B cell (primary cell): ENCODE measurements at regions not wholly inside any gene's neighbourhood (a gene's known extent, or its start where the extent isn't known, plus 50 kb on each side); places are given as distances from the start of the nearest gene placed in this dataset.

Source experiments
- ATAC-seq: fragments of 200-7000 bp; cut with Tn5 transposase; one replicate; pipeline ENCODE4 v1.10.0; 2021; ENCODE audit warnings: low read depth, mild to moderate bottlenecking, moderate number of reproducible peaks, moderate library complexity
- CTCF ChIA-PET: fragments of 350-600 bp; sonication (Branson Sonifier 250); formaldehyde crosslinking; loops from one replicate; lab custom pipeline; 2021; ENCODE audit warnings: antibody characterized with exemption, inconsistent platforms; lab: Charles Lee
- POLR2A ChIA-PET: fragments of 350-600 bp; sonication (Branson Sonifier 250); formaldehyde crosslinking; loops from one replicate; lab custom pipeline; 2021; ENCODE audit warnings: antibody characterized with exemption; lab: Charles Lee
- DNase-seq: peaks from one replicate; pipeline ENCODE4 v3.0.0; 2013
- H2AFZ ChIP-seq: 2 replicates; pipeline ENCODE4 v1.6.1; 2012; ENCODE audit warnings: mild to moderate bottlenecking, low read depth, low read length; ENCODE audit not compliant: insufficient read depth, poor library complexity, severe bottlenecking
- H3K27ac ChIP-seq, 2 donors: 1 replicate in 1 of 2; 2 replicates in 1 of 2; pipeline ENCODE4 v1.5.1; 2012 to 2013; ENCODE audit warnings: low read length in 2 of 2, mild to moderate bottlenecking in 2 of 2, moderate library complexity in 1 of 2
- H3K27me3 ChIP-seq, 4 experiments: fragments of 200-600 bp in 1 of 4; sonication (generic) in 1 of 4; replicated peaks in 1 of 4; 1 replicate in 2 of 4; 2 replicates in 2 of 4; pipeline versions ENCODE4 v1.6.1 to v1.7.0; 2013 to 2016; ENCODE audit warnings: low read length in 3 of 4, mild to moderate bottlenecking in 2 of 4, mixed read lengths in 1 of 4, moderate library complexity in 1 of 4; ENCODE audit not compliant: insufficient read depth in 4 of 4, control insufficient read depth in 3 of 4; ENCODE audit errors: control extremely low read depth in 1 of 4
- H3K36me3 ChIP-seq, 2 experiments: replicated peaks in 1 of 2; 1 replicate in 1 of 2; 2 replicates in 1 of 2; pipeline versions ENCODE4 v1.6.1 to v1.7.1; 2013; ENCODE audit warnings: low read length in 1 of 2; ENCODE audit not compliant: insufficient read depth in 2 of 2, control insufficient read depth in 1 of 2; ENCODE audit errors: control extremely low read depth in 1 of 2, extremely low read depth in 1 of 2
- H3K4me1 ChIP-seq, 2 donors: fragments of 200-600 bp in 1 of 2; sonication (generic) in 1 of 2; 1 replicate in 1 of 2; 2 replicates in 1 of 2; pipeline versions ENCODE4 v1.5.1 to v1.6.1; 2013 to 2017; ENCODE audit warnings: low read length in 2 of 2; ENCODE audit not compliant: control insufficient read depth in 2 of 2, insufficient read depth in 2 of 2
- H3K4me2 ChIP-seq: replicated peaks from 2 replicates; pipeline ENCODE3; 2012; ENCODE audit warnings: mild to moderate bottlenecking, low read depth, low read length; ENCODE audit not compliant: poor library complexity, severe bottlenecking
- H3K4me3 ChIP-seq, 5 experiments: fragments of 200-600 bp in 1 of 5; sonication (generic) in 1 of 5; 1 replicate in 3 of 5; 2 replicates in 2 of 5; pipeline versions ENCODE4 v1.5.1 to v1.7.0; 2011 to 2016; ENCODE audit warnings: low read length in 4 of 5, mild to moderate bottlenecking in 4 of 5, low read depth in 2 of 5, control low read depth in 1 of 5, moderate library complexity in 1 of 5; ENCODE audit not compliant: insufficient read depth in 1 of 5; ENCODE audit errors: control extremely low read depth in 1 of 5, extremely low read depth in 1 of 5
- H3K79me2 ChIP-seq: fragments of 200-600 bp; sonication (generic); one replicate; pipeline ENCODE4 v1.6.0; 2016; ENCODE audit warnings: low read length; ENCODE audit not compliant: control insufficient read depth, insufficient read depth
- H3K9ac ChIP-seq: fragments of 200-600 bp; sonication (generic); 2 replicates; pipeline ENCODE4 v1.6.1; 2017; ENCODE audit warnings: mild to moderate bottlenecking, low read length, moderate library complexity
- H3K9me3 ChIP-seq, 3 donors: one replicate each; pipeline versions ENCODE4 v1.6.1 to v1.7.1; 2013; ENCODE audit warnings: low read length in 2 of 3; ENCODE audit not compliant: control insufficient read depth in 2 of 3, insufficient read depth in 1 of 3; ENCODE audit errors: control extremely low read depth in 1 of 3
- H4K20me1 ChIP-seq: 2 replicates; pipeline ENCODE4 v1.6.0; 2012; ENCODE audit warnings: mild to moderate bottlenecking, low read length; ENCODE audit not compliant: insufficient read depth, control insufficient read depth, poor library complexity, severe bottlenecking
- H3K27ac Mint-ChIP-seq: one replicate; pipeline ENCODE4 v1.8.0; 2021; ENCODE audit warnings: mixed read lengths
- H3K27me3 Mint-ChIP-seq: one replicate; pipeline ENCODE4 v1.8.0; 2021; ENCODE audit warnings: mixed read lengths
- H3K4me1 Mint-ChIP-seq: one replicate; pipeline ENCODE4 v1.8.0; 2021; ENCODE audit warnings: mixed read lengths
- H3K4me3 Mint-ChIP-seq: one replicate; pipeline ENCODE4 v1.8.0; 2021; ENCODE audit warnings: mixed read lengths
- H3K9me3 Mint-ChIP-seq: one replicate; pipeline ENCODE4 v1.8.0; 2022; ENCODE audit warnings: mixed read lengths; ENCODE audit not compliant: insufficient read depth
- EZH2 ChIP-seq: IDR thresholded peaks from 2 replicates; pipeline ENCODE4 v1.6.1; 2012; ENCODE audit warnings: borderline replicate concordance, low read depth, mild to moderate bottlenecking, moderate library complexity, low read length; ENCODE audit not compliant: insufficient read depth, poor library complexity, severe bottlenecking
- WGBS: methylation state at CpG from one replicate; pipeline ENCODE4 v1.1.5; 2013; ENCODE audit warnings: missing lambda C conversion rate; ENCODE audit not compliant: insufficient coverage; 5-methylcytosine and 5-hydroxymethylcytosine counted together
- intact Hi-C: fragments of 100-400 bp; cut with micrococcal nuclease; formaldehyde crosslinking; loops from one replicate; pipeline ENCODE4 v1.10.0; 2022
- TF ChIP-seq, protein P1 (sequence below): fragments of 200-600 bp; IDR thresholded peaks from one replicate; pipeline ENCODE4 v1.8.0; 2022; ENCODE audit warnings: antibody characterized with exemption, mild to moderate bottlenecking

DNA sequence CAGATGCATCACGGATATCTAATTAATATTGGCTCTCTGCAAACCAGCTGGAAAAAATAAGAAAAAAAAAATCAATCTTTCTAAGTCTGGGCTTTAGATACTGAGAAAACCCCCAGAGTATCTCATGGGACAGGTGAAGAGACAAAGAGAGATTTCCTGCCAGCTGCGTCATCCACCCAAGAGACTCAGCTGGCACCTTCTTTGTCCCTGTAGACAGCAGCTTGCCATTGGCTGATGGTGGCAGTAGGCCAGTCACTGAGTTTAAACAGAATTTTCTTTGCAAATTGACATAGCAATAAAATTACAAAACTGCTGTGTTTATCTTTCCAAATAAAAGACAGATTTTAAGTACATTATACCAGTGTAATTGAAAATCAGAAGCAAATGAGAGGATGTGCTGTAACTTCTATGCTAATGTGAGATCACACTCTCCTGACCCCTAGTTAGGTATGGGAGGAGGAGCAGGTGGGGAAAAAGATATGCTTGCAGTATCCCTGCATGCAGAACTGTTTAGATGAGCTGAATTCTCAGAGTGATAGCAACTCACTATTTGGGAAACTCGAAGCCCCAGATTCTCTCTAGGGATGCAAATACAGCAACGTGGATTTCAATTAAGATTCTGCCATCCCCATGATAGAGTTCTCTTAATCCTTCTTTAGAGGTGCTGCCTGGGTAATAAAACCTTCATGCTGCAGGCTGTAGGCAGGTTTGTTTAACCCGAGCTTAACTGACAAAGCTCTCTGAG is 72.2 kb downstream of the NMUR2 start:
- Mint-ChIP-seq H3K27me3 (no peaks in the 10 kb centered on the region), H3K27ac (no peak overlapping the region), H3K4me3 (no peak overlapping the region), H3K9me3 (no peaks in the 10 kb centered on the region), H3K4me1 (no peaks in the 10 kb centered on the region)
- H3K79me2 ChIP-seq = no peaks in the 10 kb centered on the region
- no peak overlapping the region for H3K4me2 ChIP-seq
- H3K9me3 ChIP-seq = no peaks in the 10 kb centered on the region
- H3K27me3 ChIP-seq = no peaks in the 10 kb centered on the region
- H3K4me1 ChIP-seq = no peaks in the 10 kb centered on the region
- DNase-seq (no peak), ATAC-seq (no peak)
- no peaks in the 10 kb centered on the region for H4K20me1 ChIP-seq
- intact Hi-C loops = no loop called here
- CTCF ChIA-PET = no interaction called here
- no peak overlapping the region for H3K4me3 ChIP-seq
- 54% methylated on average over 4 of the region's 5 CpGs for WGBS
- TF ChIP-seq EZH2 = no peak
- TF ChIP-seq, protein P1, sequence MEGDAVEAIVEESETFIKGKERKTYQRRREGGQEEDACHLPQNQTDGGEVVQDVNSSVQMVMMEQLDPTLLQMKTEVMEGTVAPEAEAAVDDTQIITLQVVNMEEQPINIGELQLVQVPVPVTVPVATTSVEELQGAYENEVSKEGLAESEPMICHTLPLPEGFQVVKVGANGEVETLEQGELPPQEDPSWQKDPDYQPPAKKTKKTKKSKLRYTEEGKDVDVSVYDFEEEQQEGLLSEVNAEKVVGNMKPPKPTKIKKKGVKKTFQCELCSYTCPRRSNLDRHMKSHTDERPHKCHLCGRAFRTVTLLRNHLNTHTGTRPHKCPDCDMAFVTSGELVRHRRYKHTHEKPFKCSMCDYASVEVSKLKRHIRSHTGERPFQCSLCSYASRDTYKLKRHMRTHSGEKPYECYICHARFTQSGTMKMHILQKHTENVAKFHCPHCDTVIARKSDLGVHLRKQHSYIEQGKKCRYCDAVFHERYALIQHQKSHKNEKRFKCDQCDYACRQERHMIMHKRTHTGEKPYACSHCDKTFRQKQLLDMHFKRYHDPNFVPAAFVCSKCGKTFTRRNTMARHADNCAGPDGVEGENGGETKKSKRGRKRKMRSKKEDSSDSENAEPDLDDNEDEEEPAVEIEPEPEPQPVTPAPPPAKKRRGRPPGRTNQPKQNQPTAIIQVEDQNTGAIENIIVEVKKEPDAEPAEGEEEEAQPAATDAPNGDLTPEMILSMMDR = no peak
- no peaks in the 10 kb centered on the region for H3K36me3 ChIP-seq
- no peak overlapping the region for H2AFZ ChIP-seq
- no peak overlapping the region for H3K9ac ChIP-seq
- POLR2A ChIA-PET = no interaction called here
- H3K27ac ChIP-seq = no peak overlapping the region

DNA sequence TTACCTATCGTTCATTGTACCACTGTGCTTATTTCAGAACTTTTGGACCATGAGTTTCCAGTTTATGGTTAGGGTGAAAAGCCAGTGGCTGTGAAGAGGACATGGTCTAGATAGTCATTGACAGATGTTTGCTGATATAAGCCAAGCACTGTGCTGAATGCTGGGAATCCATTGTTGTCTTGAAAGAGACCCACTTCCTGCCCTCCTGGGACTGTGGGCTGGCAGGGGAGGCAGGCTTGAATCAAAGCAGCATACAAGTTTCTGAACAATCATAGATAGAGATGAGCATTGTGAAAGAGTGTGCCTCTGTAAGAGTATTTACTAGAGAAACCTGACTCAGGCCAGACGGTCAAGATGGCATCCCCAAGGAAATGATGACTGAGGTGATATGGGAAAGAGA is 73.4 kb downstream of the NMUR2 start:
- Histone ChIP-seq H3K9me3 (no peaks in the 10 kb centered on the region), H2AFZ (no peak overlapping the region), H3K4me1 (no peaks in the 10 kb centered on the region), H3K4me2 (no peak overlapping the region), H3K9ac (no peak overlapping the region), H3K27ac (no peak overlapping the region), H3K27me3 (no peaks in the 10 kb centered on the region), H3K79me2 (no peaks in the 10 kb centered on the region), H3K36me3 (no peaks in the 10 kb centered on the region), H4K20me1 (no peaks in the 10 kb centered on the region), H3K4me3 (no peak overlapping the region)
- Mint-ChIP-seq H3K4me1 (no peaks in the 10 kb centered on the region), H3K27me3 (no peaks in the 10 kb centered on the region), H3K27ac (no peak overlapping the region), H3K4me3 (no peak overlapping the region), H3K9me3 (no peaks in the 10 kb centered on the region)
- TF ChIP-seq, protein P1 = no peak
- TF ChIP-seq EZH2 = no peak
- intact Hi-C loops = no loop called here
- ATAC-seq (no peak), DNase-seq (no peak)
- ChIA-PET POLR2A (no interaction called here), CTCF (no interaction called here)
- 6% methylated on average over 1 of the region's 2 CpGs for WGBS
